H1 (cell line): ENCODE measurements at regions not wholly inside any gene's neighbourhood (a gene's known extent, or its start where the extent isn't known, plus 50 kb on each side); places are given as distances from the start of the nearest gene placed in this dataset.

Experiments
- CTCF ChIA-PET: fragments of 300-600 bp; sonication (Branson Sonifier 250); formaldehyde crosslinking; loops from one replicate; lab custom pipeline; 2021; ENCODE audit not compliant: partially characterized antibody; lab: Charles Lee
- POLR2A ChIA-PET: fragments of 300-600 bp; sonication (Branson Sonifier 250); formaldehyde crosslinking; loops from one replicate; lab custom pipeline; 2021; ENCODE audit warnings: inconsistent platforms; ENCODE audit not compliant: partially characterized antibody; lab: Charles Lee
- DNase-seq, 2 experiments: peaks; one replicate each; pipeline versions ENCODE4 v3.0.0 to v3.0.0-alpha.2; 2010 to 2022; ENCODE audit warnings: low spot score in 2 of 2, low read depth in 1 of 2, mixed read lengths in 1 of 2
- FAIRE-seq: peaks from 2 replicates; lab custom pipeline; 2011; peaks lifted over from hg19 to GRCh38; lab: Jason Lieb, UNC
- H2AFZ ChIP-seq: 2 replicates; pipeline ENCODE4 v1.8.1; 2012; ENCODE audit warnings: low read length, inconsistent platforms
- H2AK5ac ChIP-seq: 2 replicates; pipeline ENCODE4 v1.6.1; 2013; ENCODE audit warnings: low read depth, low read length
- H2BK120ac ChIP-seq: replicated peaks from 2 replicates; pipeline ENCODE3; 2013; ENCODE audit warnings: low read depth, low read length, inconsistent platforms
- H2BK12ac ChIP-seq: 2 replicates; pipeline ENCODE4 v1.6.1; 2013; ENCODE audit warnings: low read depth, low read length
- H2BK15ac ChIP-seq: 2 replicates; pipeline ENCODE4 v1.6.1; 2013; ENCODE audit warnings: low read length
- H2BK20ac ChIP-seq: 2 replicates; pipeline ENCODE4 v1.6.1; 2013; ENCODE audit warnings: low read length
- H2BK5ac ChIP-seq: 2 replicates; pipeline ENCODE4 v1.6.1; 2013; ENCODE audit warnings: low read depth, low read length
- H3K14ac ChIP-seq: 2 replicates; pipeline ENCODE4 v1.6.1; 2013; ENCODE audit warnings: inconsistent platforms; ENCODE audit not compliant: insufficient read length
- H3K18ac ChIP-seq: 2 replicates; pipeline ENCODE4 v1.6.1; 2013; ENCODE audit warnings: low read length; ENCODE audit errors: extremely low read depth
- H3K23ac ChIP-seq: 2 replicates; pipeline ENCODE4 v1.6.1; 2013; ENCODE audit warnings: inconsistent platforms; ENCODE audit not compliant: insufficient read length
- H3K23me2 ChIP-seq: 2 replicates; pipeline ENCODE4 v1.6.1; 2013; ENCODE audit warnings: low read depth, low read length
- H3K27ac ChIP-seq: 2 replicates; pipeline ENCODE4 v1.6.1; 2011; ENCODE audit warnings: low read depth, low read length, inconsistent platforms
- H3K27me3 ChIP-seq, 4 experiments: replicated peaks in 1 of 4; 1 replicate in 1 of 4; 2 replicates in 3 of 4; pipeline versions ENCODE4 v1.6.1 to v1.8.1; 2011 to 2013; ENCODE audit warnings: low read length in 3 of 4, mild to moderate bottlenecking in 3 of 4, inconsistent platforms in 2 of 4, mixed read lengths in 2 of 4, moderate library complexity in 1 of 4; ENCODE audit not compliant: control insufficient read depth in 3 of 4, insufficient read depth in 3 of 4; ENCODE audit errors: extremely low read depth in 1 of 4
- H3K36me3 ChIP-seq, 4 experiments: 2 replicates each; pipeline versions ENCODE4 v1.6.1 to v1.8.1; 2011 to 2013; ENCODE audit warnings: mild to moderate bottlenecking in 4 of 4, low read length in 3 of 4, moderate library complexity in 2 of 4, control low read depth in 1 of 4, inconsistent platforms in 1 of 4; ENCODE audit not compliant: insufficient read depth in 4 of 4, control insufficient read depth in 2 of 4
- H3K4ac ChIP-seq: replicated peaks from 2 replicates; pipeline ENCODE3; 2013; ENCODE audit warnings: low read length, low read depth, mixed read lengths, inconsistent platforms; ENCODE audit not compliant: insufficient read length
- H3K4me1 ChIP-seq, 4 experiments: replicated peaks in 1 of 4; 1 replicate in 1 of 4; 2 replicates in 3 of 4; pipeline versions ENCODE4 v1.6.1 to v1.8.1; 2011 to 2013; ENCODE audit warnings: low read length in 3 of 4, inconsistent platforms in 2 of 4, mixed read lengths in 1 of 4; ENCODE audit not compliant: insufficient read depth in 4 of 4, control insufficient read depth in 3 of 4
- H3K4me2 ChIP-seq, 2 experiments: 2 replicates each; pipeline versions ENCODE4 v1.6.1 to v1.8.1; 2011 to 2013; ENCODE audit warnings: low read depth in 2 of 2, low read length in 2 of 2, control low read depth in 1 of 2, inconsistent platforms in 1 of 2, mild to moderate bottlenecking in 1 of 2; ENCODE audit not compliant: insufficient read depth in 1 of 2
- H3K4me3 ChIP-seq, 4 experiments: fragments of 200-600, 300-600 bp in 1 of 4; sonication (generic), shearing (Covaris generic), sonication (Bioruptor Twin) in 1 of 4; 2 replicates each; pipeline versions ENCODE4 v1.5.1 to v1.8.1; 2011 to 2016; ENCODE audit warnings: low read length in 4 of 4, low read depth in 3 of 4, control low read depth in 2 of 4, inconsistent platforms in 2 of 4, mild to moderate bottlenecking in 2 of 4, mixed read lengths in 1 of 4, moderate library complexity in 1 of 4; ENCODE audit not compliant: insufficient read depth in 2 of 4; ENCODE audit errors: extremely low read depth in 1 of 4
- H3K56ac ChIP-seq: replicated peaks from 2 replicates; pipeline ENCODE3; 2013; ENCODE audit warnings: low read depth, mild to moderate bottlenecking, mixed read lengths, low read length, inconsistent platforms; ENCODE audit not compliant: insufficient read length
- H3K79me1 ChIP-seq: 2 replicates; pipeline ENCODE4 v1.6.1; 2013; ENCODE audit warnings: low read depth, low read length, control low read depth
- H3K79me2 ChIP-seq, 2 experiments: 2 replicates each; pipeline versions ENCODE4 v1.6.1 to v1.8.1; 2012 to 2013; ENCODE audit warnings: low read length in 2 of 2, mild to moderate bottlenecking in 2 of 2, inconsistent platforms in 1 of 2; ENCODE audit not compliant: insufficient read depth in 2 of 2, control insufficient read depth in 1 of 2
- H3K9ac ChIP-seq, 4 experiments: replicated peaks in 1 of 4; 1 replicate in 1 of 4; 2 replicates in 3 of 4; pipeline versions ENCODE4 v1.6.1 to v1.8.1; 2011 to 2013; ENCODE audit warnings: low read depth in 3 of 4, low read length in 3 of 4, control low read depth in 2 of 4, mild to moderate bottlenecking in 2 of 4, moderate library complexity in 2 of 4, inconsistent platforms in 1 of 4; ENCODE audit errors: extremely low read depth in 1 of 4
- H3K9me3 ChIP-seq, 2 experiments: 2 replicates each; pipeline versions ENCODE4 v1.6.1 to v1.8.1; 2012 to 2013; ENCODE audit warnings: mild to moderate bottlenecking in 2 of 2, moderate library complexity in 2 of 2, control low read depth in 1 of 2, inconsistent platforms in 1 of 2, low read depth in 1 of 2, low read length in 1 of 2, mixed read lengths in 1 of 2; ENCODE audit not compliant: insufficient read depth in 2 of 2
- H4K20me1 ChIP-seq, 2 experiments: replicated peaks in 1 of 2; 2 replicates each; pipeline versions ENCODE3 to v1.8.1; 2011 to 2013; ENCODE audit warnings: inconsistent platforms in 2 of 2, low read length in 2 of 2, mild to moderate bottlenecking in 1 of 2; ENCODE audit not compliant: insufficient read depth in 2 of 2, control insufficient read depth in 1 of 2
- H4K5ac ChIP-seq: 2 replicates; pipeline ENCODE4 v1.6.1; 2013; ENCODE audit warnings: low read length, low read depth, mixed read lengths, inconsistent platforms; ENCODE audit not compliant: insufficient read length
- H4K8ac ChIP-seq: 2 replicates; pipeline ENCODE4 v1.8.0; 2013; ENCODE audit warnings: mild to moderate bottlenecking, moderate library complexity, low read length, inconsistent platforms; ENCODE audit not compliant: insufficient read depth; ENCODE audit errors: extremely low read depth
- H4K91ac ChIP-seq: replicated peaks from 2 replicates; pipeline ENCODE3; 2013; ENCODE audit warnings: low read length, mixed read lengths, inconsistent platforms; ENCODE audit not compliant: insufficient read length
- BRCA1 ChIP-seq: IDR thresholded peaks from 2 replicates; pipeline ENCODE4 v1.6.1; 2012; ENCODE audit warnings: low read depth, low read length, improper control_type of control experiment
- KDM4A ChIP-seq: IDR thresholded peaks from one replicate; pipeline ENCODE4 v1.7.1; 2012; ENCODE audit warnings: low read depth, mild to moderate bottlenecking, moderate library complexity, low read length, inconsistent platforms; ENCODE audit not compliant: severe bottlenecking
- POLR2AphosphoS5 ChIP-seq: IDR thresholded peaks from 2 replicates; pipeline ENCODE4 v1.6.1; 2011; ENCODE audit warnings: low read depth, low read length
- SUZ12 ChIP-seq: fragments of 200-600 bp; sonication (generic); IDR thresholded peaks from 2 replicates; pipeline ENCODE4 v1.6.1; 2012; ENCODE audit warnings: mild to moderate bottlenecking, inconsistent platforms, low read length, moderate library complexity, mixed read lengths
- TAF1 ChIP-seq: IDR thresholded peaks from 2 replicates; pipeline ENCODE4 v1.6.1; 2011; ENCODE audit warnings: mild to moderate bottlenecking, low read depth, low read length
- WGBS, 2 experiments: shearing (Covaris generic) in 1 of 2; methylation state at CpG; one replicate each; pipeline versions ENCODE4 v1.1.6 to v1.1.7; 2013 to 2015; ENCODE audit warnings: low lambda C conversion rate in 2 of 2, mixed read lengths in 2 of 2, inconsistent platforms in 1 of 2, low coverage in 1 of 2, missing lambda C conversion rate in 1 of 2; ENCODE audit not compliant: insufficient replicate concordance in 2 of 2, insufficient coverage in 1 of 2, insufficient read length in 1 of 2; ENCODE audit errors: extremely low coverage in 1 of 2, missing lambda C conversion rate in 1 of 2; 5-methylcytosine and 5-hydroxymethylcytosine counted together

GRCh38 chr1:208933984-208934525 is 649.5 kb upstream of the CAMK1G start:
- Histone ChIP-seq H2BK120ac (no peak overlapping the region), H3K23ac (no peak overlapping the region), H3K4ac (no peak overlapping the region), H3K56ac (no peak overlapping the region), H3K27ac (no peak overlapping the region), H4K91ac (no peak overlapping the region), H3K9ac (no peak overlapping the region), H3K36me3 (no peaks in the 10 kb centered on the region), H2AK5ac (no peak overlapping the region; the same call in 1 of the 2 replicates), H4K8ac (no peak overlapping the region), H3K14ac (no peak overlapping the region), H2BK12ac (no peak overlapping the region), H3K4me1 (no peaks in the 10 kb centered on the region), H3K4me2 (no peak overlapping the region), H3K79me1 (no peaks in the 10 kb centered on the region), H2BK5ac (no peak overlapping the region), H3K9me3 (no peaks in the 10 kb centered on the region), H4K20me1 (no peaks in the 10 kb centered on the region), H3K27me3 (no peaks in the 10 kb centered on the region), H4K5ac (no peak overlapping the region), H2BK15ac (no peak overlapping the region), H3K79me2 (no peaks in the 10 kb centered on the region), H2BK20ac (no peak overlapping the region), H2AFZ (no peak overlapping the region), H3K4me3 (no peak overlapping the region), H3K23me2 (no peaks in the 10 kb centered on the region), H3K18ac (no peak overlapping the region)
- FAIRE-seq: no peak
- DNase-seq: no peak
- ChIA-PET CTCF (interaction anchor here (0.6 kb wide), 1 partner anchor 242 kb away, joined by 3 read pairs; no protein-coding TSS in a partner anchor), POLR2A (no interaction called here)
- WGBS, 2 experiments: 92% methylated on average over 3 of the region's 3 CpGs; no CpG with 5 or more reads in 1 of the 2 experiments
- TF ChIP-seq KDM4A: no peak
- no peak for TF ChIP-seq TAF1
- TF ChIP-seq BRCA1: no peak
- TF ChIP-seq POLR2AphosphoS5: no peak
- no peak for TF ChIP-seq SUZ12
